Endothelial cell of umbilical vein (primary cell): ENCODE measurements at regions not wholly inside any gene's neighbourhood (a gene's known extent, or its start where the extent isn't known, plus 50 kb on each side); places are given as distances from the start of the nearest gene placed in this dataset.
"Not testable (repeated sequence)": the region's sequence is repeated elsewhere in the genome, so short reads cannot be mapped to it uniquely, and the experiment has no call there.

Experiments
- BruUV-seq: library from RNA; stranded (reverse); fragments of 400-500 nt; replicated peaks from 2 replicates; lab custom pipeline; 2021; lab: Mats Ljungman, UMichigan
- CTCF ChIA-PET: fragments of 300-600, 350-600 bp; sonication (Branson Sonifier 250); formaldehyde crosslinking; loops from one replicate; lab custom pipeline; 2021; ENCODE audit warnings: antibody characterized with exemption, inconsistent platforms; lab: Charles Lee
- POLR2A ChIA-PET: fragments of 300-600, 350-600 bp; sonication (Branson Sonifier 250); formaldehyde crosslinking; loops from one replicate; lab custom pipeline; 2021; ENCODE audit warnings: antibody characterized with exemption, inconsistent platforms; lab: Charles Lee
- DNase-seq: peaks from one replicate; pipeline ENCODE4 v3.0.0-alpha.2; 2011; ENCODE audit warnings: low read depth, low spot score
- FAIRE-seq: peaks from 2 replicates; lab custom pipeline; 2011; peaks lifted over from hg19 to GRCh38; lab: Jason Lieb, UNC
- H2AFZ ChIP-seq: 2 replicates; pipeline ENCODE4 v1.6.0; 2012; ENCODE audit warnings: low read depth, low read length, control low read depth, inconsistent platforms
- H3K27ac ChIP-seq: 2 replicates; pipeline ENCODE4 v1.5.1; 2011; ENCODE audit warnings: low read depth, mild to moderate bottlenecking, control low read depth, low read length, moderate library complexity; ENCODE audit not compliant: insufficient read depth
- H3K27me3 ChIP-seq, 2 experiments: 2 replicates each; pipeline versions ENCODE4 v1.6.0 to v1.6.1; 2011; ENCODE audit warnings: low read length in 2 of 2, mixed read lengths in 1 of 2; ENCODE audit not compliant: control insufficient read depth in 2 of 2, insufficient read depth in 2 of 2
- H3K36me3 ChIP-seq, 2 experiments: 2 replicates in 1 of 2; 3 replicates in 1 of 2; pipeline ENCODE4 v1.5.1; 2011; ENCODE audit warnings: low read length in 2 of 2, mild to moderate bottlenecking in 1 of 2, moderate library complexity in 1 of 2; ENCODE audit not compliant: control insufficient read depth in 2 of 2, insufficient read depth in 2 of 2; ENCODE audit errors: extremely low read depth in 1 of 2
- H3K4me1 ChIP-seq: 3 replicates; pipeline ENCODE4 v1.5.1; 2011; ENCODE audit warnings: mild to moderate bottlenecking, low read length; ENCODE audit not compliant: control insufficient read depth, insufficient read depth; ENCODE audit errors: extremely low read depth
- H3K4me2 ChIP-seq: 2 replicates; pipeline ENCODE4 v1.6.1; 2011; ENCODE audit warnings: low read length, control low read depth, mixed read lengths; ENCODE audit not compliant: insufficient read depth
- H3K4me3 ChIP-seq, 3 experiments: fragments of 200-600 bp in 1 of 3; sonication (generic), shearing (Covaris generic) in 1 of 3; replicated peaks in 1 of 3; 2 replicates each; pipeline ENCODE4 v1.5.1; 2011 to 2016; ENCODE audit warnings: control low read depth in 3 of 3, low read length in 3 of 3, mild to moderate bottlenecking in 2 of 3, inconsistent platforms in 1 of 3, low read depth in 1 of 3, moderate library complexity in 1 of 3; ENCODE audit not compliant: insufficient read depth in 1 of 3
- H3K79me2 ChIP-seq: 2 replicates; pipeline ENCODE4 v1.6.0; 2012; ENCODE audit warnings: low read length, inconsistent platforms; ENCODE audit not compliant: control insufficient read depth, insufficient read depth
- H3K9ac ChIP-seq: replicated peaks from 2 replicates; pipeline ENCODE3; 2011; ENCODE audit warnings: low read length, control low read depth; ENCODE audit not compliant: insufficient read depth; ENCODE audit errors: extremely low read depth
- H3K9me1 ChIP-seq: replicated peaks from 3 replicates; pipeline ENCODE4 v1.6.0; 2011; ENCODE audit warnings: mild to moderate bottlenecking, low read length; ENCODE audit not compliant: control insufficient read depth, insufficient read depth; ENCODE audit errors: extremely low read depth
- H3K9me3 ChIP-seq: replicated peaks from 2 replicates; pipeline ENCODE4 v1.5.1; 2012; ENCODE audit warnings: low read length, inconsistent platforms; ENCODE audit not compliant: control insufficient read depth, insufficient read depth
- H4K20me1 ChIP-seq: replicated peaks from 2 replicates; pipeline ENCODE3; 2011; ENCODE audit warnings: mild to moderate bottlenecking, low read length; ENCODE audit not compliant: control insufficient read depth, insufficient read depth; ENCODE audit errors: extremely low read depth
- CTCF ChIP-seq, 2 donors: IDR thresholded peaks; 1 replicate in 1 of 2; 2 replicates in 1 of 2; pipeline ENCODE4 v1.5.1; 2011; ENCODE audit warnings: low read length in 2 of 2, mild to moderate bottlenecking in 2 of 2, moderate library complexity in 2 of 2, control low read depth in 1 of 2, inconsistent platforms in 1 of 2, low read depth in 1 of 2; ENCODE audit not compliant: insufficient read depth in 1 of 2; ENCODE audit errors: extremely low read depth in 1 of 2
- EZH2 ChIP-seq: IDR thresholded peaks from 2 replicates; pipeline ENCODE4 v1.6.1; 2012; ENCODE audit warnings: borderline replicate concordance, low read depth, mild to moderate bottlenecking, moderate library complexity, low read length, inconsistent platforms; ENCODE audit not compliant: severe bottlenecking
- FOS ChIP-seq: IDR thresholded peaks from 2 replicates; pipeline ENCODE4 v1.6.1; 2011; ENCODE audit warnings: mild to moderate bottlenecking, low read length, moderate library complexity, borderline replicate concordance; ENCODE audit not compliant: insufficient read depth
- GATA2 ChIP-seq: IDR thresholded peaks from 2 replicates; pipeline ENCODE4 v1.7.0; 2011; ENCODE audit warnings: low read depth, mild to moderate bottlenecking, moderate library complexity, mixed read lengths, low read length; ENCODE audit not compliant: insufficient read length, insufficient read depth
- JUN ChIP-seq: IDR thresholded peaks from 2 replicates; pipeline ENCODE4 v1.6.1; 2011; ENCODE audit warnings: borderline replicate concordance, low read depth; ENCODE audit not compliant: insufficient read length, insufficient read depth
- MYC ChIP-seq: IDR thresholded peaks from one replicate; pipeline ENCODE4 v1.6.1; 2011; ENCODE audit warnings: mild to moderate bottlenecking, low read depth, low read length
- POLR2A ChIP-seq: IDR thresholded peaks from 2 replicates; pipeline ENCODE4 v1.6.1; 2012; ENCODE audit warnings: low read depth, mild to moderate bottlenecking, control low read depth, low read length
- POLR2AphosphoS5 ChIP-seq: IDR thresholded peaks from 2 replicates; pipeline ENCODE4 v1.6.1; 2012; ENCODE audit warnings: low read depth, mild to moderate bottlenecking, control low read depth, low read length, moderate library complexity; ENCODE audit not compliant: insufficient read depth
- dilution Hi-C: fragments of 300-500 bp; cut with MboI; formaldehyde crosslinking; loops from one replicate; pipeline ENCODE4 v1.15.0; 2019; ENCODE audit warnings: low sequenced_read_pairs; ENCODE audit not compliant: extremely low pct_ligation_motif_present
- intact Hi-C: fragments of 100-400 bp; cut with micrococcal nuclease; formaldehyde crosslinking; loops from one replicate; pipeline ENCODE4 v1.10.0; 2022
- TF ChIP-seq, protein P1 (sequence below): IDR thresholded peaks from 2 replicates; pipeline ENCODE4 v1.6.1; 2011; ENCODE audit not compliant: insufficient read depth, insufficient read length

GRCh38 chr2:54029721-54030395 is 59.1 kb upstream of the PSME4 start:
- CTCF ChIA-PET: no interaction called here
- Histone ChIP-seq H3K27me3 (no peaks in the 10 kb centered on the region), H3K79me2 (no peaks in the 10 kb centered on the region), H3K4me2 (no peak overlapping the region), H3K9me1 (no peaks in the 10 kb centered on the region), H3K36me3 (no peaks in the 10 kb centered on the region), H3K9ac (no peak overlapping the region), H3K4me1 (no peaks in the 10 kb centered on the region), H3K27ac (no peak overlapping the region), H2AFZ (no peak overlapping the region), H4K20me1 (no peaks in the 10 kb centered on the region), H3K9me3 (no peaks in the 10 kb centered on the region), H3K4me3 (no peak overlapping the region)
- POLR2A ChIA-PET: no interaction called here
- DNase-seq (no peak), FAIRE-seq (no peak)
- dilution Hi-C loops: no loop called here
- BruUV-seq: no TSS peak
- intact Hi-C loops: no loop called here
- TF ChIP-seq EZH2: no peak
- TF ChIP-seq POLR2AphosphoS5: no peak
- TF ChIP-seq POLR2A: no peak
- no peak for TF ChIP-seq CTCF (IDR thresholded peaks at IDR 0.05; ENCODE audit: extremely low read depth in 1 of 2, insufficient read depth in 1 of 2, low read depth in 1 of 2, low read length in 2 of 2)
- TF ChIP-seq, protein P1, sequence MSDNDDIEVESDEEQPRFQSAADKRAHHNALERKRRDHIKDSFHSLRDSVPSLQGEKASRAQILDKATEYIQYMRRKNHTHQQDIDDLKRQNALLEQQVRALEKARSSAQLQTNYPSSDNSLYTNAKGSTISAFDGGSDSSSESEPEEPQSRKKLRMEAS: no peak
- no peak for TF ChIP-seq GATA2
- TF ChIP-seq MYC: no peak
- no peak for TF ChIP-seq FOS
- no peak for TF ChIP-seq JUN

GRCh38 chr2:54025463-54026075 is 54.8 kb upstream of the PSME4 start:
- H3K36me3 ChIP-seq, H4K20me1 ChIP-seq, CTCF ChIA-PET, intact Hi-C loops, H2AFZ ChIP-seq, H3K27ac ChIP-seq, H3K27me3 ChIP-seq, H3K4me2 ChIP-seq, H3K9ac ChIP-seq, BruUV-seq, DNase-seq, H3K4me3 ChIP-seq, H3K9me1 ChIP-seq, H3K9me3 ChIP-seq, H3K4me1 ChIP-seq, FAIRE-seq, H3K79me2 ChIP-seq, POLR2A ChIA-PET, dilution Hi-C loops: not testable (repeated sequence)
